H1 (cell line): ENCODE measurements at regions not wholly inside any gene's neighbourhood (a gene's known extent, or its start where the extent isn't known, plus 50 kb on each side); places are given as distances from the start of the nearest gene placed in this dataset.

ENCODE experiments used
- CBX5 ChIP-seq: fragments of 300-800, 300-1000 bp; sonication (generic); IDR thresholded peaks from 2 replicates; pipeline ENCODE4 v1.7.1; 2016; ENCODE audit warnings: antibody characterized with exemption, low read length, low read depth
- CEBPB ChIP-seq: IDR thresholded peaks from 2 replicates; pipeline ENCODE4 v1.6.1; 2012; ENCODE audit warnings: low read depth, low read length
- CREB1 ChIP-seq: IDR thresholded peaks from 2 replicates; pipeline ENCODE4 v1.6.1; 2012; ENCODE audit warnings: inconsistent platforms
- CTCF ChIP-seq, 3 experiments: IDR thresholded peaks; 1 replicate in 2 of 3; 2 replicates in 1 of 3; pipeline versions ENCODE4 v1.5.1 to v1.6.1; 2011; ENCODE audit warnings: low read length in 3 of 3, mild to moderate bottlenecking in 3 of 3, inconsistent platforms in 2 of 3, low read depth in 1 of 3, moderate library complexity in 1 of 3; ENCODE audit not compliant: insufficient read depth in 1 of 3; ENCODE audit errors: control extremely low read depth in 1 of 3
- EP300 ChIP-seq, 2 experiments: IDR thresholded peaks; 1 replicate in 1 of 2; 2 replicates in 1 of 2; pipeline ENCODE4 v1.6.1; 2011 to 2012; ENCODE audit warnings: low read depth in 2 of 2, low read length in 2 of 2, mild to moderate bottlenecking in 2 of 2, borderline replicate concordance in 1 of 2, inconsistent platforms in 1 of 2, moderate library complexity in 1 of 2
- POLR2A ChIP-seq, 2 experiments: IDR thresholded peaks; 1 replicate in 1 of 2; 2 replicates in 1 of 2; pipeline ENCODE4 v1.6.1; 2011; ENCODE audit warnings: low read depth in 2 of 2, low read length in 2 of 2, mild to moderate bottlenecking in 2 of 2; ENCODE audit errors: control extremely low read depth in 1 of 2
- SIN3A ChIP-seq, 2 experiments: IDR thresholded peaks in 1 of 2; conservative IDR thresholded peaks in 1 of 2; 2 replicates each; pipeline ENCODE4 v1.6.1; 2011 to 2012; ENCODE audit warnings: low read length in 2 of 2, improper control_type of control experiment in 1 of 2, low read depth in 1 of 2, mild to moderate bottlenecking in 1 of 2
- SRF ChIP-seq: IDR thresholded peaks from 2 replicates; pipeline ENCODE4 v1.6.1; 2011; ENCODE audit warnings: mild to moderate bottlenecking, low read depth, low read length, moderate library complexity
- ZNF274 ChIP-seq: IDR thresholded peaks from 2 replicates; pipeline ENCODE4 v1.7.0; 2012; ENCODE audit warnings: low read length, borderline replicate concordance; ENCODE audit errors: extremely low read depth

DNA sequence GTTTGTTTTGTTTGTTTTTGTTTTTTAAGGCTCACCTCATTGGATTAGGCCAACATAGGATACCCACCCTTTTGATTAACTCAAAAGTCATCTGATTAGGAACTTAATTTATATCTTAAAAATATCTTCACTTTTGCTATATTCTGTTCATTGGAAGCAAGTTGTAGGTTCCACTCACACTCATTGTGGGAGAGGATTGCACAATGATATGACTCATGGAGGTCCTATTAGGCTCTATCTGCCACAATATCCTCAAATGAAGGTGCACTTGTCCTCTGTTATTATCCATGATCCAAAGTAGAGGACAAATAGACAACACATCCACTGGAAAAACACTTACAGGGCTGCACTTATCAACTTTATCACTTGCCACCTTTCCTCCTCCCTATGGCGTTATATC lies 60.5 kb upstream of the ADAMTS3 start:
- TF ChIP-seq ZNF274 (no peak), CTCF (IDR thresholded peaks at IDR 0.05; ENCODE audit: control extremely low read depth in 1 of 3, insufficient read depth in 1 of 3, low read depth in 1 of 3, low read length in 3 of 3) (no peak), EP300 (IDR thresholded peaks at IDR 0.05; ENCODE audit: borderline replicate concordance in 1 of 2, low read depth in 2 of 2, low read length in 2 of 2) (no peak), CBX5 (no peak), CREB1 (no peak), CEBPB (no peak), SIN3A (conservative IDR thresholded peaks at IDR 0.05 in 1 of 2, IDR thresholded peaks at IDR 0.05 in 1 of 2; ENCODE audit: low read depth in 1 of 2, low read length in 2 of 2) (no peak), SRF (no peak), POLR2A (IDR thresholded peaks at IDR 0.05; ENCODE audit: control extremely low read depth in 1 of 2, low read depth in 2 of 2, low read length in 2 of 2) (no peak)
